ENCODE measurements at regions not wholly inside any gene's neighbourhood (a gene's known extent, or its start where the extent isn't known, plus 50 kb on each side); places are given as distances from the start of the nearest gene placed in this dataset.

DNA sequence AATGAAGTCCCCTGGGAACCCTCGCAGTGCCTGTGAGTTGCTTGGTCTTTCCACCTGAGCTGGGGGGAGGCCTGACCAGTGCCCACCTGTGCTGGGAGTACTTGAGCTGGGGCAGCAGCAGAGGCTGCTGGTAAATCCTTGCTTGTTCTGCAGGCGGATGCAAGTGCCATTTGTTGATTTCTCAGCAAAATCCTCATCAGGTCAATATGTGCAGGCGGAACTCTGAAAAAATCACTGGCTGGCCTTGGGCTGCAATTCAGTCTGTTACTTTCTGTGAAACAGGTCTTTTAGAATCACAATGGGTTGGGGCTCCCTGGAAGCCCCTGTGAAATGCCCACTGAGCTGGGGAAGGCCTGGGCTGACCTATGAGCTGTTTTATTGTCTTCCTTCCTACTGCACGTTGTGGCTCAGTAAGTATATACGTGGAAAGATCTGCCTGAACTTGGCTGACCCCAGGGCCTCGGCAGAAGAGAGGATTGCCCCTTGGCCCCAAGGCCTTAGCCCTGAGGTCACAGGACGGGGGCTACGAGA is 182.0 kb upstream of the RGMA start:
- TF ChIP-seq, protein P1, sequence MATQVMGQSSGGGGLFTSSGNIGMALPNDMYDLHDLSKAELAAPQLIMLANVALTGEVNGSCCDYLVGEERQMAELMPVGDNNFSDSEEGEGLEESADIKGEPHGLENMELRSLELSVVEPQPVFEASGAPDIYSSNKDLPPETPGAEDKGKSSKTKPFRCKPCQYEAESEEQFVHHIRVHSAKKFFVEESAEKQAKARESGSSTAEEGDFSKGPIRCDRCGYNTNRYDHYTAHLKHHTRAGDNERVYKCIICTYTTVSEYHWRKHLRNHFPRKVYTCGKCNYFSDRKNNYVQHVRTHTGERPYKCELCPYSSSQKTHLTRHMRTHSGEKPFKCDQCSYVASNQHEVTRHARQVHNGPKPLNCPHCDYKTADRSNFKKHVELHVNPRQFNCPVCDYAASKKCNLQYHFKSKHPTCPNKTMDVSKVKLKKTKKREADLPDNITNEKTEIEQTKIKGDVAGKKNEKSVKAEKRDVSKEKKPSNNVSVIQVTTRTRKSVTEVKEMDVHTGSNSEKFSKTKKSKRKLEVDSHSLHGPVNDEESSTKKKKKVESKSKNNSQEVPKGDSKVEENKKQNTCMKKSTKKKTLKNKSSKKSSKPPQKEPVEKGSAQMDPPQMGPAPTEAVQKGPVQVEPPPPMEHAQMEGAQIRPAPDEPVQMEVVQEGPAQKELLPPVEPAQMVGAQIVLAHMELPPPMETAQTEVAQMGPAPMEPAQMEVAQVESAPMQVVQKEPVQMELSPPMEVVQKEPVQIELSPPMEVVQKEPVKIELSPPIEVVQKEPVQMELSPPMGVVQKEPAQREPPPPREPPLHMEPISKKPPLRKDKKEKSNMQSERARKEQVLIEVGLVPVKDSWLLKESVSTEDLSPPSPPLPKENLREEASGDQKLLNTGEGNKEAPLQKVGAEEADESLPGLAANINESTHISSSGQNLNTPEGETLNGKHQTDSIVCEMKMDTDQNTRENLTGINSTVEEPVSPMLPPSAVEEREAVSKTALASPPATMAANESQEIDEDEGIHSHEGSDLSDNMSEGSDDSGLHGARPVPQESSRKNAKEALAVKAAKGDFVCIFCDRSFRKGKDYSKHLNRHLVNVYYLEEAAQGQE (IDR thresholded peaks at IDR 0.05; ENCODE audit: low read depth, low read length), result no peak
- no peak for TF ChIP-seq NR2F1 (conservative IDR thresholded peaks at IDR 0.05)
- TF ChIP-seq, protein P2, sequence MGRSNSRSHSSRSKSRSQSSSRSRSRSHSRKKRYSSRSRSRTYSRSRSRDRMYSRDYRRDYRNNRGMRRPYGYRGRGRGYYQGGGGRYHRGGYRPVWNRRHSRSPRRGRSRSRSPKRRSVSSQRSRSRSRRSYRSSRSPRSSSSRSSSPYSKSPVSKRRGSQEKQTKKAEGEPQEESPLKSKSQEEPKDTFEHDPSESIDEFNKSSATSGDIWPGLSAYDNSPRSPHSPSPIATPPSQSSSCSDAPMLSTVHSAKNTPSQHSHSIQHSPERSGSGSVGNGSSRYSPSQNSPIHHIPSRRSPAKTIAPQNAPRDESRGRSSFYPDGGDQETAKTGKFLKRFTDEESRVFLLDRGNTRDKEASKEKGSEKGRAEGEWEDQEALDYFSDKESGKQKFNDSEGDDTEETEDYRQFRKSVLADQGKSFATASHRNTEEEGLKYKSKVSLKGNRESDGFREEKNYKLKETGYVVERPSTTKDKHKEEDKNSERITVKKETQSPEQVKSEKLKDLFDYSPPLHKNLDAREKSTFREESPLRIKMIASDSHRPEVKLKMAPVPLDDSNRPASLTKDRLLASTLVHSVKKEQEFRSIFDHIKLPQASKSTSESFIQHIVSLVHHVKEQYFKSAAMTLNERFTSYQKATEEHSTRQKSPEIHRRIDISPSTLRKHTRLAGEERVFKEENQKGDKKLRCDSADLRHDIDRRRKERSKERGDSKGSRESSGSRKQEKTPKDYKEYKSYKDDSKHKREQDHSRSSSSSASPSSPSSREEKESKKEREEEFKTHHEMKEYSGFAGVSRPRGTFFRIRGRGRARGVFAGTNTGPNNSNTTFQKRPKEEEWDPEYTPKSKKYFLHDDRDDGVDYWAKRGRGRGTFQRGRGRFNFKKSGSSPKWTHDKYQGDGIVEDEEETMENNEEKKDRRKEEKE (IDR thresholded peaks at IDR 0.05), result no peak
- TF ChIP-seq, protein P3, sequence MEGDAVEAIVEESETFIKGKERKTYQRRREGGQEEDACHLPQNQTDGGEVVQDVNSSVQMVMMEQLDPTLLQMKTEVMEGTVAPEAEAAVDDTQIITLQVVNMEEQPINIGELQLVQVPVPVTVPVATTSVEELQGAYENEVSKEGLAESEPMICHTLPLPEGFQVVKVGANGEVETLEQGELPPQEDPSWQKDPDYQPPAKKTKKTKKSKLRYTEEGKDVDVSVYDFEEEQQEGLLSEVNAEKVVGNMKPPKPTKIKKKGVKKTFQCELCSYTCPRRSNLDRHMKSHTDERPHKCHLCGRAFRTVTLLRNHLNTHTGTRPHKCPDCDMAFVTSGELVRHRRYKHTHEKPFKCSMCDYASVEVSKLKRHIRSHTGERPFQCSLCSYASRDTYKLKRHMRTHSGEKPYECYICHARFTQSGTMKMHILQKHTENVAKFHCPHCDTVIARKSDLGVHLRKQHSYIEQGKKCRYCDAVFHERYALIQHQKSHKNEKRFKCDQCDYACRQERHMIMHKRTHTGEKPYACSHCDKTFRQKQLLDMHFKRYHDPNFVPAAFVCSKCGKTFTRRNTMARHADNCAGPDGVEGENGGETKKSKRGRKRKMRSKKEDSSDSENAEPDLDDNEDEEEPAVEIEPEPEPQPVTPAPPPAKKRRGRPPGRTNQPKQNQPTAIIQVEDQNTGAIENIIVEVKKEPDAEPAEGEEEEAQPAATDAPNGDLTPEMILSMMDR (IDR thresholded peaks at IDR 0.05 in 2 of 3, conservative IDR thresholded peaks at IDR 0.05 in 1 of 3; ENCODE audit: control insufficient read depth in 2 of 3, extremely low read depth in 1 of 3, insufficient read depth in 1 of 3, low read depth in 3 of 3, low read length in 3 of 3), result no peak
- no peak for TF ChIP-seq POLR2AphosphoS5 (IDR thresholded peaks at IDR 0.05; ENCODE audit: low read length)

Measured in GM12878 (cell line).